SU-DHL-6 (cell line): ENCODE measurements at regions not wholly inside any gene's neighbourhood (a gene's known extent, or its start where the extent isn't known, plus 50 kb on each side); places are given as distances from the start of the nearest gene placed in this dataset.

ENCODE experiments used
- CTCF ChIP-seq: fragments of 200-600 bp; sonication (generic); IDR thresholded peaks from one replicate; pipeline ENCODE4 v1.5.1; 2017; ENCODE audit warnings: antibody characterized with exemption, mild to moderate bottlenecking, low read length, moderate library complexity; ENCODE audit not compliant: insufficient read depth, poor library complexity, severe bottlenecking
- EZH2phosphoT487 ChIP-seq: fragments of 200-600 bp; sonication (generic), shearing (Covaris generic); conservative IDR thresholded peaks from 2 replicates; pipeline ENCODE4 v1.6.1; 2018; ENCODE audit warnings: mild to moderate bottlenecking, antibody characterized with exemption, low read length, moderate library complexity, mixed read lengths

GRCh38 chr13:56102641-56103040 is 1038.1 kb upstream of the PRR20A start:
- TF ChIP-seq CTCF (no peak), EZH2phosphoT487 (no peak)
